Activated CD4-positive, alpha-beta T cell treated with anti-CD3 and anti-CD28 coated beads for 48 hours (primary cell): ENCODE measurements at regions not wholly inside any gene's neighbourhood (a gene's known extent, or its start where the extent isn't known, plus 50 kb on each side); places are given as distances from the start of the nearest gene placed in this dataset.

ENCODE experiments used
- DNase-seq: peaks from one replicate; pipeline ENCODE4 v3.0.0-alpha.2; 2020

GRCh38 chr9:88224938-88225337 lies 86.7 kb upstream of the SPATA31C2 start:
- DNase-seq = no peak

GRCh38 chr9:88221105-88221504 lies 82.8 kb upstream of the SPATA31C2 start:
- no peak for DNase-seq

- no peak for DNase-seq
Measured at GRCh38 chr9:88220652-88221051, 82.4 kb upstream of the SPATA31C2 start.

- DNase-seq = no peak
Measured at GRCh38 chr9:88219601-88220000, 81.3 kb upstream of the SPATA31C2 start.

GRCh38 chr9:88218726-88219125 lies 80.5 kb upstream of the SPATA31C2 start:
- no peak for DNase-seq

- DNase-seq = no peak
Measured at GRCh38 chr9:88216126-88216995, 78.1 kb upstream of the SPATA31C2 start.

- no peak for DNase-seq
Measured at GRCh38 chr9:88215196-88216125, 77.2 kb upstream of the SPATA31C2 start.

GRCh38 chr9:88202321-88202720 lies 64.0 kb upstream of the SPATA31C2 start:
- no peak for DNase-seq

- no peak for DNase-seq
Measured at GRCh38 chr9:88198341-88198807, 60.1 kb upstream of the SPATA31C2 start.

- DNase-seq = no peak
Measured at GRCh38 chr9:88197781-88198340, 59.6 kb upstream of the SPATA31C2 start.

- no peak for DNase-seq
Measured at GRCh38 chr9:88197016-88197415, 58.7 kb upstream of the SPATA31C2 start.

- DNase-seq = no peak
Measured at GRCh38 chr9:88196142-88196790, 58.0 kb upstream of the SPATA31C2 start.

GRCh38 chr9:88193766-88194165 lies 55.5 kb upstream of the SPATA31C2 start:
- no peak for DNase-seq

- no peak for DNase-seq
Measured at GRCh38 chr9:88191456-88191855, 53.2 kb upstream of the SPATA31C2 start.

GRCh38 chr9:88189371-88189770 lies 51.1 kb upstream of the SPATA31C2 start:
- DNase-seq = no peak
